NCI-H524 (cell line): ENCODE measurements at regions not wholly inside any gene's neighbourhood (a gene's known extent, or its start where the extent isn't known, plus 50 kb on each side); places are given as distances from the start of the nearest gene placed in this dataset.

ENCODE experiments used
- DNase-seq, 2 experiments: peaks; one replicate each; lab custom pipeline; 2025; lab: John Stamatoyannopoulos, UW

DNA sequence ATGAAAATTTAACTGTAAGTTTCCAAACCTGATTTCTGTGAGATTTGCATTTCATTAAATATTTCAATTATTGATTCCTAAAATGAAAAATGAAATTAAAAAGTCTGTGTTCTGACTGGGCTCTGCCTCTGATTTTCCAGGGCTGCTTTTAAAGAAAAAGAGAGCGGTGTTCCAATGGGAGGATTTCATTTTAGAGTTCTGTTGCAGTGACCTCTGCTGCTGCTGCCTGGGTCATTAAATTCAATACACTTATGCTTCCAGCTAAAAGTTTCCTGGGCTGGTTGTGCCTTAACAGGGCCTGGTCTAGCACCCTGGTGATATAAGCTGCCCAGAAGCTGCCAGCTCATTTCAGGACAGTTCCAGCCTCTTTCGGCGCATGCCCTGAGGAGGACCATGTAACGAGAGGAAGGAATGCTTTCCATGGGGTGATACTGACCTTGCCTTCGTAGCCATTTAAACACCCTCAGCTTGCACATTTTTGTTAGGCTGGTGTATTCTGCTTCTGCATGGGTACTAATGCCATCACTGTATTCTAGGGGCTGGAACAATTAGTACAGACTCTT lies 93.3 kb downstream of the TMEM174 start:
- peak; percentile 59 to 65 for DNase-seq

- DNase-seq, result peak; percentile 98 to 99
These were observed 92.6 kb downstream of the TMEM174 start for GRCh38 chr5:73265641-73266040.

DNA sequence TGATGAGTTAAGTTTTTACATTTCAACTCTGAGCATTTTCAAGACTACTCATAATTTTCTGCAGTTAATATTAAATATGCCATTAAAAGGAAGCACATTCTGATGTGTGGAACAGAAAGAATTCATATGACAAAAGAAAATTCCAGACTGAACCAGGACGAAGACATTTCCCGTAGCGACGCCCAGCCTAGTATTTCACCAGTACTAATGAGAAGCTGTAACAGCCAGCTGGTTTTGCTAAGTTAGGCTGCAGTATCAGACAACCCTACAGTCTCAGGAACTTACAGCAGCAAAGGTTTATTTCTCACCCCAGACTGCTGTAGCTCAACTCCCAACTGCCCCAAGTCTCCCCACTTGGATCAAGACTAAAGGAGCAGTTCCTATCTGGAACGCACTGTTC lies 91.6 kb downstream of the TMEM174 start:
- DNase-seq, result peak; percentile 5 to 64

DNA sequence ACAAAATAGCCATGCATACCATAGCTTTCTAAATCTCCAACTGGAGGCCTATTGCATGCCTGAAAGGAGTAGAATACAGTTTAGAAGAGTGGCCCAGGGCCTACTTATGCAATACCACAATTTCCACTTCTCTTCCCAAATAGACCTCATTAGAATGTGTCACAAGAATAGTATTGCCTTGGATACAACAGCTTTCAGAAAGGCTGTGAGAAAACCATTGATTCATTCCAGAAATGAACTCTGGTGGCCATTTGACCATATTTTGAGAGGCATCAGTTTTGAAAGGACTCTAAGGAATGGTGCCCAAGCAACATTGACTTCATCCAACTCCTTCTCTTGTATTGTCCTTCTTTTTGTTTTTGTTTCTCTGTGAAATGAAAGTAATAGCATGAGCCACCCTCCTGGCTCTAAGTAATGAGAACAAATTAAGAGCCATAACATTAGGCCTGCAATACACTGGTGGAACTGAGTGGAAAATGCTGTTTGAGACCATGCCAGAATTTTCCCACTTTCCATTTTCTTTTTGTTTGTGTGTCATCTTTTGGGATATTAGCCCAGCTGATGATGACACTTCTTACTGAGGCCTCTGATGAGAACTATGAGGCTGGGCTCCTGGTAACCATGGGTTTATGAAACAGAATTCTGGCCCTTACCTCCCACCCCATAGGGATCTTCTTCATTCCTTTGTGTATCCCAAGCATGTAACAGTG lies 90.2 kb downstream of the TMEM174 start:
- DNase-seq, result no peak

GRCh38 chr5:73256862-73257261 lies 83.9 kb downstream of the TMEM174 start:
- no peak for DNase-seq

GRCh38 chr5:73256462-73256861 lies 83.5 kb downstream of the TMEM174 start:
- DNase-seq, result no peak

DNA sequence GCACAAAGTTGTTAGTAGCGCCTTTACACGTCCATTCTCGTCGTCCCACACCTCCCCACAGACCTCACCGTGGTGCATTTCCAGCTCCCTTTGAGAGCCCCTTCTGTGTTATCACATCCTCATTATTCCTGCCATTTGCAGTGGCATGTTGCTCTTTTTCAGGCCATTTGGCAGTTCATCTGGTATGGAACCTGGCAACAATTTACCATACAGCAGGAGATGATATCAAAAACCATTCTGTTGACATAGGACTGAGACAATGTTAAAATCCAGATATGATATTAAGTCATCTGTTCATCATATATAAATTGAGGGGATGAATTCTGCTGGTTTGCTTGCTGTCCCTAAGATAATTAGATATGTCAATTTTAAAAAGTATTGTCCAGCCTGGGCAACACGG lies 83.0 kb downstream of the TMEM174 start:
- no peak for DNase-seq

DNA sequence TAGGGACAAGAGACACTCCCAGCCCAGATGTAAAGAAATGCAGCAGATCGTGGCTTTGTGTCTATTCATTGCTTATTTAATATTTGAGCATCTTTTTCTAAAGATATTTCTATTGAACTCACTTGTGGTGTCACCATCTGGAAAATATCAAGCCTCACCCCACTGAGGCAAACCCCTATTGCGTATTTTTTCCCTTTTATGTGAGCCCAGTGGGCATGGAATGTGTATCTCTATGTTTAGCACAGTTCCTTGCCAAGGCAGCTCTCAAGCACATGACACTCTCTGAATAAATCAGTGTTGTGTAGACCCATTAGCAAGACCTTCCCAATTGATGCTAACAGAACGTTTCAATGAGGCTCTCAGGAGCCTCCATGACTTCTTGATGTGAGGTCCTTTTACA lies 81.6 kb downstream of the TMEM174 start:
- DNase-seq, result no peak

GRCh38 chr5:73253047-73253660 lies 80.2 kb downstream of the TMEM174 start:
- DNase-seq, result no peak

- DNase-seq, result no peak
These were observed 77.7 kb downstream of the TMEM174 start for GRCh38 chr5:73250645-73251044.

DNA sequence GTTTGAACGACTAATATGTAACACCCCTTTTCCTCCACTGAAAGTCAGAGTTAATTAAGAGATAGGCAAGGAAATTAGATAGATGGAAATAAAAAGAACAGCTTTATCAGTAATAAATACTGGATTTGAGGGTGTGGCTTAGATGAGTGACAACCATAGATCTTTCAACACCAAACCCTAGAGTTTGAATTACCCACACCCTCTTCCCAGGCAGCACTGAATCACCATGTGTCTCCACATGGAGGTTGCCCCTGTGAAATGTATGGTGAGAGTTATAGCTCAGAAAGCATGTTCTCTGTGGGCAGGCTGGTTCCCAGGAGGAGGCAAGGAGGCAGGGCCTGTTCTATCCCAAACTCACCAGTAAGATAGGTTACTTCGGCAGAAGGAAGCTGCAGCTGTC lies 69.7 kb downstream of the TMEM174 start:
- no peak for DNase-seq

DNA sequence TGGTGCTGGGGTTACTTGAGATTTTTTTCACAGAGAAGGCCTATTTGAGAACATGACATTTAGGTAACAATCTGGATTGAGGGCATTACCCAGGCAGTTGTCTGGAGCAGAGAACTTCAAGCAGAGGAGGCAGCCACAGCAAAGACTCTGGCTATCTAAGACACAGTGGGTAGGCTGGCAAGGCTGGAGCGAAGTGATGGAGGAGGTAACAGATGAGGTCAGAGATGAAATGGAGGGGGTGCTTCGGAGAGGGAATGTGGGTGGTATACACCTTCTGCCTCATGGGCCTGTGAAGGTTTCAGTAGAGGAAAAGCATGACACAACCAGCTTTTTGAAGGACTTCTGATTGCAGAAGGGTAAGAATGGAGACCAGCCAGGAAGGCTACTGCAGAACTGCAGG lies 65.9 kb downstream of the TMEM174 start:
- no peak for DNase-seq

DNA sequence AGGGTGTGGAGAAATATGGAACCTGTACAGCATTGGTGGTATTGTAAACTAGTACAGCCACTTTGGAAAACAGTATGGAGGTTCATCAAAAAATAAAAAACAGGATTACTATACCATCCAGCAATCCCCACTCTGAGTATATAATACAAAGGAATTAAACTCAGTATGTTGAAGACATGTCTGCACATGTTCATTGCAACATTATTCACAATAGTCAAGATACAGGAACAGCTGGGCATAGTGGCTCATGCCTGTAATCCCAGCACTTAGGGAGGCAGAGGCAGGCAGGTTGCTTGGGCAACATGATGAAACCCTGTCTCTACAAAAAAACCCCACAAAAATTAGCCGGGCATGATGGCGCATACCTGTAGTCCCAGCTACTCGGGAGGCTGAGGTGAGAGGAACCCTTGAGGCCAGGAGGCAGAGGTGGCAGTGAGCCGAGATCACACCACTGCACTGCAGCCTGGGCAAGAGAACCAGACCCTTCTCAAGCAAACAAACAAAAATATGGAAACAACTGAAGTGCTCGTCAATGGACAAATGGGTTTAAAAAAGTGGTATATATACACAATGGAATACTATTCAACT lies 63.6 kb downstream of the TMEM174 start:
- peak; percentile 51 to 80 for DNase-seq

- DNase-seq, result no peak
These were observed 61.2 kb downstream of the TMEM174 start for GRCh38 chr5:73234204-73234555.

GRCh38 chr5:73233461-73234203 lies 60.6 kb downstream of the TMEM174 start:
- DNase-seq, result peak in 1 of 2 experiments; percentile 13

- no peak for DNase-seq
These were observed 60.1 kb downstream of the TMEM174 start for GRCh38 chr5:73233053-73233460.

- no peak for DNase-seq
These were observed 59.5 kb downstream of the TMEM174 start for GRCh38 chr5:73232266-73233041.

DNA sequence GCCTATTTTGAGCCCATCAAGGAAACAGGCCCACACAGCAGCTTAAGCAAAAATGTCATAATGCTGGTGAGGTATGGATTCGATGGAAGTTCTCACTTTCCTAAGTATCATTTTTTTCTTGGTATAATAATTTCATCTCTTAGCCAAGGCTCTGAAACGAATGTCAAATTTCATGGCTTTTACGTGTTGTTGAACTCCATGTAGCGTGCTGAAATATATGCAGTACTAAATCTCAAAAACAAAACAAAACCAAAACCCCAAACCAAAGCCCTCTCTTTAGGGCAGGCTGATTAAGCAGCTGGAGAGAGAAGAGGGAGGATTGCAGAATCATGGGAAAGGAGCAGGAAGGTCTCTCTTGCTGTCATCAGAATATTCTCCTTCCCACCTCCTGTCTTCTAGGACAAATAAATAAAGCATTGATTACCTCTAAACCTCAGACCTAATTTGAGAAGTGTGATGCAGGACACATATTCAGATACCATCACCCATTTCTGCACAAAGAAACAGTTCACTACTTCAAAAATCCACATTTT lies 58.3 kb downstream of the TMEM174 start:
- DNase-seq, result no peak

GRCh38 chr5:73230264-73231245 lies 57.6 kb downstream of the TMEM174 start:
- no peak for DNase-seq

- DNase-seq, result no peak
These were observed 56.3 kb downstream of the TMEM174 start for GRCh38 chr5:73229271-73229670.
